ENCODE measurements at regions not wholly inside any gene's neighbourhood (a gene's known extent, or its start where the extent isn't known, plus 50 kb on each side); places are given as distances from the start of the nearest gene placed in this dataset.

GRCh38 chr1:221887415-221887746 lies 145.5 kb upstream of the DUSP10 start:
- no peak for TF ChIP-seq CTCF (IDR thresholded peaks at IDR 0.05)
- TF ChIP-seq POLR2A (IDR thresholded peaks at IDR 0.05): no peak
